Neural progenitor cell (in vitro differentiated cells): ENCODE measurements at regions not wholly inside any gene's neighbourhood (a gene's known extent, or its start where the extent isn't known, plus 50 kb on each side); places are given as distances from the start of the nearest gene placed in this dataset.

ENCODE experiments used
- DNase-seq: peaks from one replicate; pipeline ENCODE4 v3.0.0-alpha.2; 2016; ENCODE audit warnings: low spot score
- H2AFZ ChIP-seq: fragments of 200-600 bp; sonication (generic); replicated peaks from 2 replicates; pipeline ENCODE4 v1.6.1; 2016; ENCODE audit warnings: antibody characterized with exemption
- H3F3A ChIP-seq: fragments of 200-600 bp; sonication (generic); 2 replicates; pipeline ENCODE4 v1.6.1; 2016; ENCODE audit warnings: antibody characterized with exemption, low read depth
- H3K27ac ChIP-seq: fragments of 200-600 bp; sonication (generic); 2 replicates; pipeline ENCODE4 v1.5.1; 2016; ENCODE audit warnings: mild to moderate bottlenecking
- H3K27me3 ChIP-seq: fragments of 200-600 bp; sonication (generic); 2 replicates; pipeline ENCODE4 v1.6.1; 2016; ENCODE audit warnings: mild to moderate bottlenecking, moderate library complexity
- H3K36me3 ChIP-seq: fragments of 200-600 bp; sonication (generic); 2 replicates; pipeline ENCODE4 v1.5.1; 2016
- H3K4me1 ChIP-seq: fragments of 200-600 bp; sonication (generic); 2 replicates; pipeline ENCODE4 v1.6.1; 2016; ENCODE audit warnings: mixed run types
- H3K4me2 ChIP-seq: fragments of 200-600 bp; sonication (generic); 2 replicates; pipeline ENCODE4 v1.6.1; 2016
- H3K4me3 ChIP-seq: fragments of 200-600 bp; sonication (generic); 2 replicates; pipeline ENCODE4 v1.5.1; 2016
- H3K79me2 ChIP-seq: fragments of 200-600 bp; sonication (generic); 2 replicates; pipeline ENCODE4 v1.6.1; 2016; ENCODE audit warnings: low read depth
- H3K9ac ChIP-seq: fragments of 200-600 bp; sonication (generic); 2 replicates; pipeline ENCODE4 v1.6.1; 2016
- H3K9me3 ChIP-seq: fragments of 200-600 bp; sonication (generic); 2 replicates; pipeline ENCODE4 v1.5.1; 2016; ENCODE audit warnings: low read depth
- H4K20me1 ChIP-seq: fragments of 200-600 bp; sonication (generic); 2 replicates; pipeline ENCODE4 v1.6.1; 2016; ENCODE audit warnings: low read depth
- H3K27ac Mint-ChIP-seq: 3 replicates; pipeline ENCODE4 v1.8.0; 2021; ENCODE audit warnings: mixed read lengths
- H3K27me3 Mint-ChIP-seq: 2 replicates; pipeline ENCODE4 v1.8.0; 2022; ENCODE audit warnings: low read depth, mild to moderate bottlenecking, inconsistent platforms, moderate library complexity, mixed read lengths; ENCODE audit not compliant: insufficient read depth
- H3K36me3 Mint-ChIP-seq: 3 replicates; pipeline ENCODE4 v1.8.0; 2021; ENCODE audit warnings: mixed read lengths
- H3K4me1 Mint-ChIP-seq: 3 replicates; pipeline ENCODE4 v1.8.0; 2021; ENCODE audit warnings: mixed read lengths
- H3K4me3 Mint-ChIP-seq: 3 replicates; pipeline ENCODE4 v1.8.0; 2021; ENCODE audit warnings: mild to moderate bottlenecking, moderate library complexity, mixed read lengths
- H3K9me3 Mint-ChIP-seq: 3 replicates; pipeline ENCODE4 v1.8.0; 2020; ENCODE audit warnings: mixed read lengths
- EZH2 ChIP-seq: fragments of 200-600 bp; sonication (generic); IDR thresholded peaks from 2 replicates; pipeline ENCODE4 v1.6.1; 2017; ENCODE audit warnings: antibody characterized with exemption, mild to moderate bottlenecking, moderate library complexity
- EZH2phosphoT487 ChIP-seq: fragments of 200-600 bp; sonication (generic); IDR thresholded peaks from 2 replicates; pipeline ENCODE4 v1.6.1; 2017; ENCODE audit warnings: antibody characterized with exemption
- TF ChIP-seq, protein P1 (sequence below): fragments of 200-600 bp; sonication (generic); IDR thresholded peaks from 2 replicates; pipeline ENCODE4 v1.5.1; 2017; ENCODE audit warnings: antibody characterized with exemption, mild to moderate bottlenecking

- Histone ChIP-seq H3K27me3 (no peaks in the 10 kb centered on the region), H4K20me1 (no peaks in the 10 kb centered on the region), H3K4me3 (no peak overlapping the region), H3K4me2 (no peak overlapping the region), H3K27ac (no peak overlapping the region), H3K4me1 (no peaks in the 10 kb centered on the region), H3K79me2 (no peaks in the 10 kb centered on the region), H3K9ac (no peak overlapping the region), H3K36me3 (no peaks in the 10 kb centered on the region), H3K9me3 (no peaks in the 10 kb centered on the region), H3F3A (no peaks in the 10 kb centered on the region), H2AFZ (no peak overlapping the region)
- Mint-ChIP-seq H3K27me3 (no peaks in the 10 kb centered on the region), H3K36me3 (no peaks in the 10 kb centered on the region), H3K4me1 (peaks cover 3% of the 10 kb centered on the region), H3K4me3 (no peak overlapping the region), H3K9me3 (no peaks in the 10 kb centered on the region), H3K27ac (no peak overlapping the region)
- no peak for TF ChIP-seq EZH2phosphoT487
- DNase-seq = peak; percentile 21
Measured at GRCh38 chr2:138390316-138390945, 111.1 kb upstream of the SPOPL start.

DNA sequence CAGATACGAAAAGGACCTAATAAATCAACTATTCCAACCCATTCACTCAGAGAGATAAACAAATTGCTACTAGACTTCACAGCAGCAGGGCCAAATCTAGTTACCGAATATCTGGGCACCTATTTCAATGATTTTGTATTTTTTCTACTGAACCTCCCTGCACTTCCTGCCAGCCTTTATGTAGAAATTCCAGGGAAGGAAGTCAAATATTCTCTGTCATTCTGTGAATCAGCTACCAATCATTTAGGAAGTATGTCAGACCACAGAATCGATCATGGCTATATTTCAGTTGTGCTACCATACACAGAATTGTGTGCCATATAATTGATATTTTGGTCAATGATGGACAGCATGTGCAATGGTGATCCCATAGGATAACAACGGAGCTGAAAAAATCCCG is 109.6 kb upstream of the SPOPL start:
- H3F3A ChIP-seq = no peaks in the 10 kb centered on the region
- H3K27me3 ChIP-seq = no peaks in the 10 kb centered on the region
- no peak overlapping the region for H3K4me2 ChIP-seq
- no peaks in the 10 kb centered on the region for H3K9me3 ChIP-seq
- H3K36me3 ChIP-seq = no peaks in the 10 kb centered on the region
- Mint-ChIP-seq H3K27ac (no peak overlapping the region), H3K36me3 (no peaks in the 10 kb centered on the region), H3K4me3 (no peak overlapping the region), H3K9me3 (peaks cover 2% of the 10 kb centered on the region), H3K4me1 (peaks cover 3% of the 10 kb centered on the region), H3K27me3 (no peaks in the 10 kb centered on the region)
- no peaks in the 10 kb centered on the region for H3K79me2 ChIP-seq
- H4K20me1 ChIP-seq = no peaks in the 10 kb centered on the region
- no peak overlapping the region for H3K9ac ChIP-seq
- H3K27ac ChIP-seq = no peak overlapping the region
- H3K4me1 ChIP-seq = no peaks in the 10 kb centered on the region
- H2AFZ ChIP-seq = no peak overlapping the region
- no peak for TF ChIP-seq EZH2
- no peak for TF ChIP-seq EZH2phosphoT487
- TF ChIP-seq, protein P1, sequence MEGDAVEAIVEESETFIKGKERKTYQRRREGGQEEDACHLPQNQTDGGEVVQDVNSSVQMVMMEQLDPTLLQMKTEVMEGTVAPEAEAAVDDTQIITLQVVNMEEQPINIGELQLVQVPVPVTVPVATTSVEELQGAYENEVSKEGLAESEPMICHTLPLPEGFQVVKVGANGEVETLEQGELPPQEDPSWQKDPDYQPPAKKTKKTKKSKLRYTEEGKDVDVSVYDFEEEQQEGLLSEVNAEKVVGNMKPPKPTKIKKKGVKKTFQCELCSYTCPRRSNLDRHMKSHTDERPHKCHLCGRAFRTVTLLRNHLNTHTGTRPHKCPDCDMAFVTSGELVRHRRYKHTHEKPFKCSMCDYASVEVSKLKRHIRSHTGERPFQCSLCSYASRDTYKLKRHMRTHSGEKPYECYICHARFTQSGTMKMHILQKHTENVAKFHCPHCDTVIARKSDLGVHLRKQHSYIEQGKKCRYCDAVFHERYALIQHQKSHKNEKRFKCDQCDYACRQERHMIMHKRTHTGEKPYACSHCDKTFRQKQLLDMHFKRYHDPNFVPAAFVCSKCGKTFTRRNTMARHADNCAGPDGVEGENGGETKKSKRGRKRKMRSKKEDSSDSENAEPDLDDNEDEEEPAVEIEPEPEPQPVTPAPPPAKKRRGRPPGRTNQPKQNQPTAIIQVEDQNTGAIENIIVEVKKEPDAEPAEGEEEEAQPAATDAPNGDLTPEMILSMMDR = no peak
- no peak for DNase-seq
- no peak overlapping the region for H3K4me3 ChIP-seq

DNA sequence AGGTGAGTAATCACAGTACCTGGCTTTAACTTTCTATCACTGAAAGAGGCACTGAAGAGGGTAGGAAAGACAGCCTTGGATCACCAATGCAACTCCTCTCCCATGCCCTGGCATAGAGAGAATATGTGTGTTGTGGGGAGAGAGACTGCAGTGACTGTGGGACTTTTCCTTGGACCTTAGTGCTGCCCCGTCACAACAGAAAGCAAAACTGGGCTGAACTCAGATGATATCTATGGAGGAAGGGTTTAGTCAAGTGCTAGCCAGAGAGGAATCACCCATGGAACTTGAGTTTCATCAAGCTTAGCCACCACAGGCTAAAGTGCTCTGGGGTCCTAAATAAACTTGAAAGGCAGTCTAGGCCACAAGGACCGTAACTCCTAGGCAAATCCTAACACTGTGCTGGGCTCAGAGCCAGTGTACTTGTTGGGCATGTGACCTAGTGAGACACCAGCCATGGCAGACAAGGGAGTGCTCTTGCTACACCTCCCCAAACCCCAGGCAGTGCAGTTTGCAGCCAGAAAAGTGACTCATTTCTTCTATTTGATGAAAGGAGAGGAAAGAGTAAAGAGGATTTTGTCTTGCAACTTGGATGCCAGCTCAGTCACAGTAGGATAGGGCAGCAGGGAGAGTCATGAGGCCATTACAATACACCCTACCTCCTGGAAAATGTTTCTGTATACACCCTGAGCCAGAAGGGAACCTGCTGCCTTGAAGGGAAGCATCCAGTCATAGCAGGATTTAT is 105.8 kb upstream of the SPOPL start:
- H3K36me3 ChIP-seq = no peaks in the 10 kb centered on the region
- no peaks in the 10 kb centered on the region for H3K9me3 ChIP-seq
- Mint-ChIP-seq H3K9me3 (peaks cover 2% of the 10 kb centered on the region), H3K27ac (no peak overlapping the region), H3K4me1 (peaks cover 1% of the 10 kb centered on the region), H3K27me3 (no peaks in the 10 kb centered on the region), H3K4me3 (no peak overlapping the region), H3K36me3 (no peaks in the 10 kb centered on the region)
- H3K4me2 ChIP-seq = no peak overlapping the region
- no peak for DNase-seq
- H4K20me1 ChIP-seq = no peaks in the 10 kb centered on the region
- no peaks in the 10 kb centered on the region for H3K4me1 ChIP-seq
- no peaks in the 10 kb centered on the region for H3F3A ChIP-seq
- no peak overlapping the region for H3K9ac ChIP-seq
- no peaks in the 10 kb centered on the region for H3K27me3 ChIP-seq
- no peaks in the 10 kb centered on the region for H3K79me2 ChIP-seq
- TF ChIP-seq EZH2phosphoT487 = no peak
- H3K4me3 ChIP-seq = no peak overlapping the region
- no peak overlapping the region for H3K27ac ChIP-seq
- H2AFZ ChIP-seq = no peak overlapping the region

- Histone ChIP-seq H3K9ac (no peak overlapping the region), H3K4me1 (no peaks in the 10 kb centered on the region), H2AFZ (no peak overlapping the region), H3K4me2 (no peak overlapping the region), H3K9me3 (no peaks in the 10 kb centered on the region), H3K4me3 (no peak overlapping the region), H3K79me2 (no peaks in the 10 kb centered on the region), H3K27me3 (no peaks in the 10 kb centered on the region), H3K27ac (no peak overlapping the region), H4K20me1 (no peaks in the 10 kb centered on the region), H3F3A (no peaks in the 10 kb centered on the region), H3K36me3 (no peaks in the 10 kb centered on the region)
- no peaks in the 10 kb centered on the region for H3K27me3 Mint-ChIP-seq
- no peak overlapping the region for H3K27ac Mint-ChIP-seq
- no peak overlapping the region for H3K4me3 Mint-ChIP-seq
- TF ChIP-seq EZH2phosphoT487 (no peak), EZH2 (no peak)
- TF ChIP-seq, protein P1 = no peak
- peaks cover 2% of the 10 kb centered on the region for H3K9me3 Mint-ChIP-seq
- H3K4me1 Mint-ChIP-seq = no peaks in the 10 kb centered on the region
- DNase-seq = no peak
- H3K36me3 Mint-ChIP-seq = no peaks in the 10 kb centered on the region
Measured at GRCh38 chr2:138396843-138397242, 104.7 kb upstream of the SPOPL start.
